SU-DHL-6 (cell line): ENCODE measurements at regions not wholly inside any gene's neighbourhood (a gene's known extent, or its start where the extent isn't known, plus 50 kb on each side); places are given as distances from the start of the nearest gene placed in this dataset.

Experiments used
- H2AFZ ChIP-seq: fragments of 200-600 bp; sonication (generic); 2 replicates; pipeline ENCODE4 v1.6.1; 2014; ENCODE audit warnings: low read depth, mild to moderate bottlenecking, moderate library complexity, mixed read lengths, antibody characterized with exemption, low read length; ENCODE audit not compliant: severe bottlenecking
- H3F3A ChIP-seq: fragments of 200-600 bp; shearing (Covaris generic); 2 replicates; pipeline ENCODE4 v1.6.0; 2016; ENCODE audit warnings: antibody characterized with exemption, mild to moderate bottlenecking; ENCODE audit not compliant: insufficient read depth
- H3K27ac ChIP-seq: fragments of 200-600 bp; sonication (generic); 2 replicates; pipeline ENCODE4 v1.5.1; 2016; ENCODE audit warnings: low read depth, mild to moderate bottlenecking, low read length, moderate library complexity, mixed read lengths
- H3K27me3 ChIP-seq: fragments of 200-600 bp; sonication (generic), shearing (Covaris generic); 2 replicates; pipeline ENCODE4 v1.6.0; 2014; ENCODE audit warnings: mild to moderate bottlenecking, low read length
- H3K36me3 ChIP-seq: fragments of 200-600 bp; sonication (generic); 2 replicates; pipeline ENCODE4 v1.6.1; 2014; ENCODE audit warnings: mild to moderate bottlenecking, low read length, mixed read lengths
- H3K4me2 ChIP-seq: fragments of 300-600, 200-600 bp; shearing (Covaris generic), sonication (generic); 2 replicates; pipeline ENCODE4 v1.6.0; 2014; ENCODE audit warnings: low read length, low read depth, mild to moderate bottlenecking; ENCODE audit not compliant: poor library complexity, severe bottlenecking
- H3K4me3 ChIP-seq: fragments of 200-600 bp; sonication (generic); 2 replicates; pipeline ENCODE4 v1.5.1; 2014; ENCODE audit warnings: antibody characterized with exemption, low read length, mild to moderate bottlenecking, mixed read lengths; ENCODE audit not compliant: insufficient read depth, poor library complexity, severe bottlenecking
- H3K79me2 ChIP-seq: fragments of 200-600 bp; sonication (generic); 2 replicates; pipeline ENCODE4 v1.6.1; 2014; ENCODE audit warnings: mild to moderate bottlenecking, low read length, moderate library complexity; ENCODE audit not compliant: insufficient read depth
- H3K9ac ChIP-seq: fragments of 200-600 bp; sonication (generic); 2 replicates; pipeline ENCODE4 v1.7.0; 2014; ENCODE audit warnings: mild to moderate bottlenecking, low read length
- H3K9me2 ChIP-seq: fragments of 200-600 bp; sonication (generic); replicated peaks from 2 replicates; pipeline ENCODE4 v1.6.1; 2014; ENCODE audit warnings: low read length; ENCODE audit not compliant: insufficient read depth
- H3K9me3 ChIP-seq: fragments of 200-600 bp; sonication (generic); 2 replicates; pipeline ENCODE4 v1.6.1; 2014; ENCODE audit warnings: low read length, mixed read lengths; ENCODE audit not compliant: insufficient read depth
- H4K20me1 ChIP-seq: fragments of 200-600 bp; sonication (generic); 2 replicates; pipeline ENCODE4 v1.6.1; 2014; ENCODE audit warnings: low read depth, mild to moderate bottlenecking, antibody characterized with exemption, low read length, moderate library complexity, mixed read lengths
- EZH2phosphoT487 ChIP-seq: fragments of 200-600 bp; sonication (generic), shearing (Covaris generic); conservative IDR thresholded peaks from 2 replicates; pipeline ENCODE4 v1.6.1; 2018; ENCODE audit warnings: mild to moderate bottlenecking, antibody characterized with exemption, low read length, moderate library complexity, mixed read lengths
- TF ChIP-seq, protein P1 (sequence below): fragments of 200-600 bp; sonication (generic); IDR thresholded peaks from one replicate; pipeline ENCODE4 v1.5.1; 2017; ENCODE audit warnings: antibody characterized with exemption, mild to moderate bottlenecking, low read length, moderate library complexity; ENCODE audit not compliant: insufficient read depth, poor library complexity, severe bottlenecking

DNA sequence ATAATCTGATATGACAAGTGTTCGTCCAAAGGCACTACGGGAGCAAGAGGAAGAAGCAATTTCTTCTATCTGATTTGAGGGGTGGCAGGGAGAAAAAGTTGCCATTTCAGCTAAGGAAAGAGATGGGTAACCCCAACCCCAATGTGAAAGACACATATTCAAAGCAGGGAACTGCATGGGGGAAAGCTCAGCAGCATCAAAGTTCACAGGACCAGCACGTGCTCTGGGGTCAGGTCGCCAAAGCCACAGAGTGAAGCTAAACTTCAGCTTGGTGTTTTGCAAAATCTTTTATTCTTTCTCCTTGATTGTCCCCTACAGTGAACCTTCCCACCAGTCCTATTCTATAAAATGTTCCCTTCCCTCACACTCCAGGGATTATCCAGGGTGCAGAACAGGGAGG, 112.8 kb upstream of the PPP2R2D start:
- H3K9me2 ChIP-seq, result no peaks in the 10 kb centered on the region
- TF ChIP-seq EZH2phosphoT487, result no peak
- TF ChIP-seq, protein P1, sequence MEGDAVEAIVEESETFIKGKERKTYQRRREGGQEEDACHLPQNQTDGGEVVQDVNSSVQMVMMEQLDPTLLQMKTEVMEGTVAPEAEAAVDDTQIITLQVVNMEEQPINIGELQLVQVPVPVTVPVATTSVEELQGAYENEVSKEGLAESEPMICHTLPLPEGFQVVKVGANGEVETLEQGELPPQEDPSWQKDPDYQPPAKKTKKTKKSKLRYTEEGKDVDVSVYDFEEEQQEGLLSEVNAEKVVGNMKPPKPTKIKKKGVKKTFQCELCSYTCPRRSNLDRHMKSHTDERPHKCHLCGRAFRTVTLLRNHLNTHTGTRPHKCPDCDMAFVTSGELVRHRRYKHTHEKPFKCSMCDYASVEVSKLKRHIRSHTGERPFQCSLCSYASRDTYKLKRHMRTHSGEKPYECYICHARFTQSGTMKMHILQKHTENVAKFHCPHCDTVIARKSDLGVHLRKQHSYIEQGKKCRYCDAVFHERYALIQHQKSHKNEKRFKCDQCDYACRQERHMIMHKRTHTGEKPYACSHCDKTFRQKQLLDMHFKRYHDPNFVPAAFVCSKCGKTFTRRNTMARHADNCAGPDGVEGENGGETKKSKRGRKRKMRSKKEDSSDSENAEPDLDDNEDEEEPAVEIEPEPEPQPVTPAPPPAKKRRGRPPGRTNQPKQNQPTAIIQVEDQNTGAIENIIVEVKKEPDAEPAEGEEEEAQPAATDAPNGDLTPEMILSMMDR, result no peak

DNA sequence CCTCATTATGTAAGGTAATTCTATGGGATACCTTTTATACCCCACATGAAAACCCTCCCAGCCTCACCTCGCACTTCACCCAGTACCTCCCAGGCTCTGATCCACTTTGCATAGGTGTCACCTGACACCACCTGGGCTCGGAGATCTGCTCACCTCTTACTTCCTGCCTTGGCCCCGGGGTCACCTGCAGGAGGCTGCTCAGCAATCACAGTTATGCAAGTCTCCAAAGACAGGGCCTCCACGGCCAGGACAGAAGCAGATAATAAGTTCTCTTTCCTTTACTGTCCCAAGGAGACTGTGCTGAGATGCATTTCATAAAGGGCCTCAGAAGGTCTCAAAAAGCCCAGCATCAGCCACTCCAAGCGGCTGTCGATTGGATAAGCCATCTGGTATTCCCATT, 112.4 kb upstream of the PPP2R2D start:
- H3K9me2 ChIP-seq, result no peaks in the 10 kb centered on the region
- H3K9me3 ChIP-seq, result no peaks in the 10 kb centered on the region
- no peak overlapping the region for H2AFZ ChIP-seq
- no peaks in the 10 kb centered on the region for H3F3A ChIP-seq
- no peaks in the 10 kb centered on the region for H3K79me2 ChIP-seq
- H4K20me1 ChIP-seq, result no peaks in the 10 kb centered on the region
- no peaks in the 10 kb centered on the region for H3K27me3 ChIP-seq
- no peak overlapping the region for H3K9ac ChIP-seq
- no peaks in the 10 kb centered on the region for H3K36me3 ChIP-seq
- H3K4me2 ChIP-seq, result no peak overlapping the region
- no peak overlapping the region for H3K4me3 ChIP-seq
- TF ChIP-seq EZH2phosphoT487, result no peak
- TF ChIP-seq, protein P1, result no peak
- H3K27ac ChIP-seq, result no peak overlapping the region

More for the DNA sequence above, 112.8 kb upstream of the PPP2R2D start:
- no peaks in the 10 kb centered on the region for H4K20me1 ChIP-seq
- no peak overlapping the region for H3K4me2 ChIP-seq
- H2AFZ ChIP-seq, result no peak overlapping the region
- no peak overlapping the region for H3K27ac ChIP-seq
- no peaks in the 10 kb centered on the region for H3K36me3 ChIP-seq
- no peaks in the 10 kb centered on the region for H3F3A ChIP-seq
- no peak overlapping the region for H3K4me3 ChIP-seq
- H3K9me3 ChIP-seq, result no peaks in the 10 kb centered on the region
- H3K9ac ChIP-seq, result no peak overlapping the region
- no peaks in the 10 kb centered on the region for H3K79me2 ChIP-seq
- H3K27me3 ChIP-seq, result no peaks in the 10 kb centered on the region

DNA sequence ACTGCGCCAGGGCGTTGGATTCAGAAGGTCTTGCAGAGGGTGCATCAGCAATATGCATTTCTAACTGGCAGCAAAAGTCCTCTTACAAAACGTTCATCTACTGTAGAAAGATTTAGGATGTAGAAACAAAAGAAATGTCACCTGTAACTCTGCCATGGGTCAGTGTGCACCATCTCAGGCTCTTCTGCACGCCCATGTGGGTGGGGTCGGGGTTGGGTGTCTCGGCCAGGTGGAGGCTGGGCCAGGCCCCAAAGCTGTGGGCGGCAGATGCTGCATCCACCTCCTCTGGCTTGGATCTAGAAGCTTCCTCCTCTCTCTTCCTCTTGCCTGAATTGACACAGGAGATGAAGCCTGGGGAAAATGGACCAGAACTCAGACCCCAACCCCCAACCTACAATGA, 111.3 kb upstream of the PPP2R2D start:
- no peak overlapping the region for H3K27ac ChIP-seq
- no peaks in the 10 kb centered on the region for H3K79me2 ChIP-seq
- no peaks in the 10 kb centered on the region for H3K27me3 ChIP-seq
- no peaks in the 10 kb centered on the region for H3F3A ChIP-seq
- no peak for TF ChIP-seq EZH2phosphoT487
- TF ChIP-seq, protein P1, result no peak
- H3K4me2 ChIP-seq, result no peak overlapping the region
- H3K9me2 ChIP-seq, result no peaks in the 10 kb centered on the region
- no peaks in the 10 kb centered on the region for H4K20me1 ChIP-seq
- H3K36me3 ChIP-seq, result no peaks in the 10 kb centered on the region
- H3K9ac ChIP-seq, result no peak overlapping the region
- H3K9me3 ChIP-seq, result no peaks in the 10 kb centered on the region
- H2AFZ ChIP-seq, result no peak overlapping the region
- no peak overlapping the region for H3K4me3 ChIP-seq

DNA sequence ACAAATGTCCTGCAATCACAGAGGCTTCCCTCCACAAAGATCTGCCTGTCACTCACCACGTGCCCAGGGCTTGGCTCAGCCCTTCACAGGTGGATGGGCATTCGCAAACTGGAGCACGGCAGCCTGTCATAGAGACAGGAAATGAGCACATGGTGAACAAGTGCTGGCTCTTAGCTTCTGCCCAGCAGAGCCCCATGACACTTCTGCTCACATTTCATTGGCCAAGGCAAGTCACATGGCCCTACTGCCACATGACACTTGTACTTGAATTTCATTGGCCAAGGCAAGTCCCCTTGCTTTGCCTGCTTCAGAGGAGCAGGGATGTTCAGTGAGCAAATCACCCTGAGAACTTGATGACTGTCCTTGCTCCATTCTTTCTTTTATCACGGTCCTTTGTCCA, 110.8 kb upstream of the PPP2R2D start:
- Histone ChIP-seq H3K9me2 (no peaks in the 10 kb centered on the region), H3K9ac (no peak overlapping the region), H3K9me3 (no peaks in the 10 kb centered on the region), H3K27me3 (no peaks in the 10 kb centered on the region), H4K20me1 (no peaks in the 10 kb centered on the region), H3F3A (no peaks in the 10 kb centered on the region), H3K4me3 (no peak overlapping the region), H3K27ac (no peak overlapping the region), H3K79me2 (no peaks in the 10 kb centered on the region), H2AFZ (no peak overlapping the region), H3K36me3 (no peaks in the 10 kb centered on the region), H3K4me2 (no peak overlapping the region)
- TF ChIP-seq, protein P1, result no peak
- no peak for TF ChIP-seq EZH2phosphoT487
